Thymus (tissue), 11 donors: ENCODE measurements at regions not wholly inside any gene's neighbourhood (a gene's known extent, or its start where the extent isn't known, plus 50 kb on each side); places are given as distances from the start of the nearest gene placed in this dataset.
"Not testable (repeated sequence)": the region's sequence is repeated elsewhere in the genome, so short reads cannot be mapped to it uniquely, and the experiment has no call there.

Experiments
- DNase-seq, 9 donors: peaks; one replicate each; pipeline ENCODE4 v3.0.0-alpha.2; 2013; ENCODE audit warnings: low spot score in 9 of 9, low read depth in 6 of 9, missing footprints in 1 of 9
- H3K27ac ChIP-seq, 2 donors: one replicate each; pipeline ENCODE4 v1.5.1; 2013; ENCODE audit warnings: control low read depth in 1 of 2, low read depth in 1 of 2, low read length in 1 of 2, mild to moderate bottlenecking in 1 of 2, moderate library complexity in 1 of 2
- H3K27me3 ChIP-seq, 2 donors: one replicate each; pipeline ENCODE4 v1.5.1; 2013; ENCODE audit warnings: low read length in 1 of 2; ENCODE audit not compliant: control insufficient read depth in 2 of 2, insufficient read depth in 1 of 2
- H3K36me3 ChIP-seq, 2 donors: one replicate each; pipeline ENCODE4 v1.5.1; 2013; ENCODE audit warnings: low read length in 1 of 2, mild to moderate bottlenecking in 1 of 2, moderate library complexity in 1 of 2; ENCODE audit not compliant: control insufficient read depth in 2 of 2, insufficient read depth in 2 of 2
- H3K4me1 ChIP-seq, 2 donors: one replicate each; pipeline ENCODE4 v1.5.1; 2013; ENCODE audit warnings: low read length in 2 of 2; ENCODE audit not compliant: control insufficient read depth in 2 of 2, insufficient read depth in 2 of 2
- H3K4me3 ChIP-seq, 2 donors: one replicate each; pipeline ENCODE4 v1.5.1; 2013; ENCODE audit warnings: low read length in 2 of 2, control low read depth in 1 of 2, mild to moderate bottlenecking in 1 of 2
- H3K9me3 ChIP-seq, 2 donors: one replicate each; pipeline ENCODE4 v1.5.1; 2013; ENCODE audit warnings: low read length in 1 of 2, mild to moderate bottlenecking in 1 of 2; ENCODE audit not compliant: control insufficient read depth in 2 of 2, insufficient read depth in 1 of 2
- WGBS: extraction: QIAGEN DNeasy Blood & Tissue Kit; methylation state at CpG from one replicate; pipeline ENCODE4 v1.1.7; 2013; 5-methylcytosine and 5-hydroxymethylcytosine counted together
- donor health status: healthy.

DNA sequence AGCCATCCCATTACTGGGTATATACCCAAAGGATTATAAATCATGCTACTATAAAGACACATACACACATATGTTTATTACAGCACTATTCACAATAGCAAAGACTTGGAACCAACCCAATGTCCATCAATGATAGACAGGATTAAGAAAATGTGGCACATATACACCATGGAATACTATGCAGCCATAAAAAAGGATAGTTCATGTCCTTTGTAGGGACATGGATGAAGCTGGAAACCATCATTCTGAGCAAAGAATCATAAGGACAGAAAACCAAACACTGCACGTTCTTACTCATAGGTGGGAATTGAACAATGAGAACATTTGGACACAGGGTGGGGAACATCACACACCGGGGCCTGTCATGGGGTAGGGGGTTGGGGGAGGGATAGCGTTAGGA lies 60.3 kb upstream of the NMU start:
- not testable (repeated sequence) for H3K9me3 ChIP-seq, H3K36me3 ChIP-seq, H3K4me1 ChIP-seq, DNase-seq, H3K27ac ChIP-seq, H3K4me3 ChIP-seq, H3K27me3 ChIP-seq
- WGBS, result 94% methylated on average over 3 of the region's 3 CpGs

DNA sequence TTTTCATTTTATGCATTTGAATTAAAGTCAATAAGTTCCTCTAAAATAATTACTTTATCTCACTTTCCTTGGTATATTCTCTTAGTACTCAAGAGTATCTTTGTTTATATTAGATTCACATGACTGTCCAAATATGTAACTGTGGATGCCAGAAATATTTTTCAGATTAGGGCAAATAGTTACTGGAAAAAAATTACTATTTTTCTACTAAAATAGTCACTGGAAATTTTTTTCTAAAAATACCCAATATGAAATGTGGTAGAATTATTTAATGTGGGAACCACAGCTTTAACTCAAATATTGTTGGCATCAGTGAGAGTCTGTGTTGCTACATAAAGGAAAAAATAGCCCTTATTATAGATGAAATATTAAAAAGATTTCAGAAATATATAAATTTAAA lies 70.4 kb upstream of the NMU start:
- H3K9me3 ChIP-seq, result no peaks in the 10 kb centered on the region
- DNase-seq, result no peak
- no peaks in the 10 kb centered on the region for H3K4me1 ChIP-seq
- H3K4me3 ChIP-seq, result no peak overlapping the region
- no peak overlapping the region for H3K27ac ChIP-seq
- H3K27me3 ChIP-seq, result no peaks in the 10 kb centered on the region
- H3K36me3 ChIP-seq, result no peaks in the 10 kb centered on the region

DNA sequence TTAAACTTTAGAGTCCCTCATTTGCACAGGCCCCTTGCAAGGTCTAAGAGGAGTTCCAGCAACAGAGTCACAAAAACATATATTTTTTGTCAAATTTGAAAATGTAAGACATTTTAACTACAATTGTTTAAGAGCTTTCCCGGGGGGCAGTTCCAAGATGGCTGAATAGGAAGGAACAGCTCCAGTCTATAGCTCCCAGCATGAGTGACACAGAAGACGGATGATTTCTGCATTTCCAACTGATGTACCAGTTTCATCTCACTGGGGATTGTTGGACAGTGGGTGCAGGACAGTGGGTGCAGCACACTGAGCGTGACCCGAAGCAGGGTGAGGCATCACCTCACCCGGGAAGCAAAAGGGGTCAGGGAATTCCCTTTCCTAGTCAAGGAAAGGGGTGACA lies 71.4 kb upstream of the NMU start:
- WGBS, result 82% methylated on average over 5 of the region's 5 CpGs
- H3K4me1 ChIP-seq, result no peaks in the 10 kb centered on the region
- no peaks in the 10 kb centered on the region for H3K9me3 ChIP-seq
- H3K4me3 ChIP-seq, result no peak overlapping the region
- no peaks in the 10 kb centered on the region for H3K36me3 ChIP-seq
- no peak overlapping the region for H3K27ac ChIP-seq
- H3K27me3 ChIP-seq, result no peaks in the 10 kb centered on the region
- DNase-seq, result no peak

DNA sequence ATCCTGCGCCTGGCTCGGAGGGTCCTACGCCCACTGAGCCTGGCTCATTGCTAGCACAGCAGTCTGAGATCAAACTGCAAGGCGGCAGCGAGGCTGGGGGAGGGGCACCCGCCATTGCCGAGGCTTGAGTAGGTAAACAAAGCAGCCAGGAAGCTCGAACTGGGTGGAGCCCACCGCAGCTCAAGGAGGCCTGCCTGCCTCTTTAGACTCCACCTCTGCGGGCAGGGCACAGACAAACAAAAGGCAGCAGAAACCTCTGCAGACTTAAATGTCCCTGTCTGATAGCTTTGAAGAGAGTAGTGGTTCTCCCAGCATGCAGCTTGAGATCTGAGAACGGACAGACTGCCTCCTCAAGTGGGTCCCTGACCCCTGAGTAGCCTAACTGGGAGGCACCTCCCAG lies 71.9 kb upstream of the NMU start:
- DNase-seq, H3K36me3 ChIP-seq, H3K27ac ChIP-seq, H3K9me3 ChIP-seq, H3K4me3 ChIP-seq, H3K4me1 ChIP-seq, H3K27me3 ChIP-seq: not testable (repeated sequence)
- WGBS, result 87% methylated on average over 10 of the region's 11 CpGs

DNA sequence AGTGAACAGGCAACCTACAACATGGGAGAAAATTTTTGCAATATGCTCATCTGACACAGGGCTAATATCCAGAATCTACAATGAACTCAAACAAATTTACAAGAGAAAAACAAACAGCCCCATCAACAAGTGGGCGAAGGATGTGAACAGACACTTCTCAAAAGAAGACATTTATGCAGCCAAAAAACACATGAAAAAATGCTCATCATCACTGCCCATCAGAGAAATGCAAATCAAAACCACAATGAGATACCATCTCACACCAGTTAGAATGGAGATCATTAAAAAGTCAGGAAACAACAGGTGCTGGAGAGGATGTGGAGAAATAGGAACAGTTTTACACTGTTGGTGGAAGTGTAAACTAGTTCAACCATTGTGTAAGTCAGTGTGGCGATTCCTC lies 76.7 kb upstream of the NMU start:
- WGBS, result 96% methylated on average over 2 of the region's 2 CpGs
- not testable (repeated sequence) for H3K27me3 ChIP-seq, H3K27ac ChIP-seq, H3K4me1 ChIP-seq, H3K4me3 ChIP-seq, DNase-seq, H3K9me3 ChIP-seq, H3K36me3 ChIP-seq

DNA sequence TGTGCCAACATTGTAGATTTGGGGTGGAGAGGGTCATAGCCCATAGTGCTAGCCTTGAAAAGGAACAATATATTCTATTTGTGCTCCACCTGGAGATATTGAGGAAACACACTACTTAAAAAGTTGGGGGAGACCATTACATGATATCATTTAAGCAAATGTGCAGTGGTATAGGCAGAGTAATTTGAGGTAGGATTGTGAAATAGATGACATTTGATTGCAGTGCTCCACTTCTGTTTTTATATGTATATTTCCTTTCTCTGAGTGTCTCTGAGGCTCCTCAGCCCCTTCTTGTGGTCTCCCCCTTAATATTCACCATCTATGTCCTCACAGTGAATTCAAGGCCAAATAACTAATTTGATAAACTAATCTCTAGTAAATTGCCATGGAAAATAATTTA lies 85.6 kb upstream of the NMU start:
- no peak overlapping the region for H3K4me3 ChIP-seq
- DNase-seq, result no peak
- H3K4me1 ChIP-seq, result no peaks in the 10 kb centered on the region
- no peaks in the 10 kb centered on the region for H3K27me3 ChIP-seq
- H3K27ac ChIP-seq, result no peak overlapping the region
- no peaks in the 10 kb centered on the region for H3K36me3 ChIP-seq
- H3K9me3 ChIP-seq, result no peaks in the 10 kb centered on the region

DNA sequence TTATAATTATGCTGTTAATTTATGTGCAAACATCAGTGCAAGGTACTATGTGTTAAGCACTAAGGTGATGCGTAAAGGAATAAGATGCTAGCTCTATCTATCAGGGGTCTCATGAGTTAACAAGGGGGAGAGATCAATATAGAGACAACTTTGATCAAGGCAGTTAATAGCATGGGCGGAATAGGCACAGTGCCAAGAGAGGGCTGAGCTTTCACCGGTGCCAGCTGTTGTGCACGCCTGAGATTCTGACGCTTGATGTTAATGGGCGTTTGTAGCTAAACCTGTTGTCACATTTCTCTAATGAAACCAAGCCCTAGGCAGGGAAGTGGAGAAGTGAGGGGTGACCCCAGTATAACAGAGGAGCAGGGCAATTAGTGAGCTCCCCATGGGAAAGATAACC lies 86.0 kb upstream of the NMU start:
- 91% methylated on average over 6 of the region's 6 CpGs for WGBS
- Histone ChIP-seq H3K4me1 (no peaks in the 10 kb centered on the region), H3K4me3 (no peak overlapping the region), H3K27me3 (no peaks in the 10 kb centered on the region), H3K27ac (no peak overlapping the region), H3K36me3 (no peaks in the 10 kb centered on the region), H3K9me3 (no peaks in the 10 kb centered on the region)
- DNase-seq, result no peak

DNA sequence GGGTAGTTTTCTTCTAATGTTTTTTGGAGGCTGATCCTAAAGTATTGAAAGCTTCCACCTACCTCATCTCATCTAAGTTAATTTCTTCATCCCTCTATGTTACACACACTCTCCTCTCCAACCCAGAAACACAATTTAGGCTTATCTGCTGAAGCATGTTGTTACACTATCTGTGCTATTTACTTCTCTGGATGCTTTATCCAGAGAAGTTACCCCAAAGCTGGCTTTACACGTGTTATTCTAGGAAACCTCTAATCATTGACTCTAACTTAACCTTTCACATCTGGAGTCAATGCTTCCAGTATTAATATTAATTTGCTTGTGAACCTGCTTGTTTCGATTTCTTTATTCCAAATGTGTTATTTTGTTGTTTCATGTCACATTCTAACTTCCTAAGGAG lies 87.3 kb upstream of the NMU start:
- Histone ChIP-seq H3K27ac (no peak overlapping the region), H3K4me3 (no peak overlapping the region), H3K27me3 (no peaks in the 10 kb centered on the region), H3K4me1 (no peaks in the 10 kb centered on the region), H3K9me3 (no peaks in the 10 kb centered on the region), H3K36me3 (no peaks in the 10 kb centered on the region)
- DNase-seq, result no peak
- WGBS, result 65% methylated on average over 2 of the region's 2 CpGs

DNA sequence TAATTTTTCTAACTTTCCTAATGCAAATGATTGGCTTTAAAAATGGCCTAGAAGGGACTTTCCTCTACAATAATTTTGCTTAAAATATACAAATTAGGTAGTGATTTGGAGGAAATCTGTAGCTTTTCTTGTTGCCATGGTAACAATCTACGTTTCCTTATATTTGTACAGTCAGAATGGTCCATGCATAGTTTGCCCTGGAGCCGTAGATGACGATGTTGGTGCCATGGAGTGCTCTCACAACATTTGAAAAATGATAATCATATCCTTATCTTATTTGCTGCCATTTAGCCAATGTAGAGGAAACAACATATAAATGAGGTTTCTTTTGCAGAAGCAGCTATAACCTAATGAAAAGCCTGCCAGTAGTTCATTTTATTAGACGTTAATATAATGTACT lies 89.0 kb upstream of the NMU start:
- no peaks in the 10 kb centered on the region for H3K27me3 ChIP-seq
- H3K4me3 ChIP-seq, result no peak overlapping the region
- H3K36me3 ChIP-seq, result no peaks in the 10 kb centered on the region
- 93% methylated on average over 4 of the region's 4 CpGs for WGBS
- no peak overlapping the region for H3K27ac ChIP-seq
- H3K4me1 ChIP-seq, result no peaks in the 10 kb centered on the region
- no peak for DNase-seq
- H3K9me3 ChIP-seq, result no peaks in the 10 kb centered on the region

DNA sequence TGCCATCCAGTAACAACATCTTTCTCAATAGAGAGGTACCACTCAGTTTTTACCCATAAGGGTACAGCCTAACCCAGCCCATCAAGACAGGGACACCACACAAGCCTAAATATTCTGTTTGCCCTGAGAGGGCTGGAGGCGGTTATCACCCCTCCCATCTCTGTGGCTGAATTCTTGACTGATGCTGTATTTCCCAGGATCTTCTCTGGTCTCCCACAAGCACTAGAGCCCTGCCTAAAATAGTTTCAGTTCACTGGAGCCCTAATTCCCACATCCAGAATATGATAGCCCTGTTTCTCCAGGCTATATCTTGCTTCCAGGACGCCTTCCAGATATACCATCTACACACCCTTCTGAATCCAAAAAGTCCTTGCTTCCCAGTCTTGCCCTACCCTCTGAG lies 91.6 kb upstream of the NMU start:
- Histone ChIP-seq H3K27me3 (no peaks in the 10 kb centered on the region), H3K4me1 (no peaks in the 10 kb centered on the region), H3K36me3 (no peaks in the 10 kb centered on the region), H3K9me3 (no peaks in the 10 kb centered on the region), H3K27ac (no peak overlapping the region), H3K4me3 (no peak overlapping the region)
- 98% methylated on average over 2 of the region's 2 CpGs for WGBS
- no peak for DNase-seq
